Stimulated activated CD8-positive, alpha-beta memory T cell treated with anti-CD3 and anti-CD28 coated beads, Interleukin-15, amount 100 ng/mL, for 24 hours (primary cell): ENCODE measurements at regions not wholly inside any gene's neighbourhood (a gene's known extent, or its start where the extent isn't known, plus 50 kb on each side); places are given as distances from the start of the nearest gene placed in this dataset.
"Not testable (repeated sequence)": the region's sequence is repeated elsewhere in the genome, so short reads cannot be mapped to it uniquely, and the experiment has no call there.

Experiments used
- DNase-seq: peaks from one replicate; pipeline ENCODE4 v3.0.0-alpha.2; 2020; ENCODE audit warnings: low read depth

DNA sequence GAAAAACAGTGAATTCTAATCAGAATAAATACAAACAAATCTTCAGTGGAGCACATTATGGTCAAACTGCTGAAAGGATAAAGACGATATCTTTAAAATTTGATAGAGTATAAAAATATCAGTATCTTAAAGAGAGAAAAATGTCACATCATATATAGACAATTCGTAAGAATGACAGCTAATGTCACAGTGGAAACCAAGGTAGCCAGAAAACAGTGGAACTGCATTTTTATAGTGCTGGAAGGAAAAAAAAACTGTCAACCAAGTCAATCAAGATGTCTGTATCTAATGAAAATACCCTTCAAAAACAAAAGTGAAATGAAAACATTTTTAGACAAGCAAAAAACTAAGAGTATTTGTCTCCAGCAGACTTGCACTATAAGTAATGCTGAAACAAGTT is 73.4 kb upstream of the HMGXB4 start:
- DNase-seq = no peak

- no peak for DNase-seq
Observed at GRCh38 chr22:35186492-35186891, 70.8 kb upstream of the HMGXB4 start.

DNA sequence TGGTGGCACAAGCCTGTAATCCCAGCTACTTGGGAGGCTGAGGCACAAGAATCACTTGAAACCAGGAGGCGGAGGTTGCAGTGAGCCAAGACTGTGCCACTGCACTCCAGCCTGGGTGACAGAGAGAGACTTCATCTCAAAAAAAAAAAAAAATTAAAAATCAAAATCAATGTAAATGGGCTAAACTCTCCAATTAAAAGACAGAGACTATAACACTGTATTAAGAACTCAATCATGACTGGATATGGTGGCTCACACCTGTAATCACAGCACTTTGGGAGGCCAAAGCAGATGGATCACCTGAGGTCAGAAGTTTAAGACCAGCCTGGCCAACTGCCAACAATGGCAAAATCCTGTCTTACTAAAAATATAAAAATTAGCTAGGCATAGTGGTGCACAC is 68.4 kb upstream of the HMGXB4 start:
- DNase-seq = not testable (repeated sequence)

- no peak for DNase-seq
Observed at GRCh38 chr22:35189559-35189958, 67.7 kb upstream of the HMGXB4 start.

- no peak for DNase-seq
Observed at GRCh38 chr22:35191412-35191811, 65.9 kb upstream of the HMGXB4 start.

- DNase-seq = no peak
Observed at GRCh38 chr22:35192129-35192918, 65.0 kb upstream of the HMGXB4 start.

DNA sequence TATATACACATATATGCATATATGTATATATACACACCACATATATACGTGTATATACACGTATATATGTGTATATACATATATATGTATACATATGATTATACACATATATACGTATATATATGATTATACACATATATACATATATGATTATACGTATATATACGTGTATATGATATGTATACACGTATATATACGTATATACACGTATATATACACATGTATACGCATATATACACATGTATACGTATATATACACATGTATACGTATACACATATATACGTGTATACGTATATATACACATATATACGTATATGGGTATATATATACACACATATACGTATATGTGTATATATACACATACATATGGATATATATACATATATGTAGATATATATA is 62.1 kb upstream of the HMGXB4 start:
- DNase-seq = no peak

DNA sequence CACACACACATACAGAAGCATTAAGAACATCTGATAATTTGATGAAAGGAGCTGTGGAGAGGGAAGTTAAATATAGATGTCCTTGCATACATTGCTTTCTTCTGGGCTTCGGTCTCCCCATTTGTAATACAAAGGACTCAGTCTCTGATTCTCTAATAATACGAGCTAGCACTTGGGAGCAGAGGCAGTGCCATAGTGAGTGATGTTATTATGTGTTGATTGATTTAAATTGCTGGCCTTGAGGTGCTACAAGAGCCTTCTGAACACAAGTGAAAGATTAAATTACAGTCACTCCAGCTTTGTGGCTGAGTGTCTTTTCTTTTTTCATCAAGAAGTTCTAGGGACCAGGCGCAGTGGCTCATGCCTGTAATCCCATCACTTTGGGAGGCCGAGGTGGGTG is 61.5 kb upstream of the HMGXB4 start:
- no peak for DNase-seq

DNA sequence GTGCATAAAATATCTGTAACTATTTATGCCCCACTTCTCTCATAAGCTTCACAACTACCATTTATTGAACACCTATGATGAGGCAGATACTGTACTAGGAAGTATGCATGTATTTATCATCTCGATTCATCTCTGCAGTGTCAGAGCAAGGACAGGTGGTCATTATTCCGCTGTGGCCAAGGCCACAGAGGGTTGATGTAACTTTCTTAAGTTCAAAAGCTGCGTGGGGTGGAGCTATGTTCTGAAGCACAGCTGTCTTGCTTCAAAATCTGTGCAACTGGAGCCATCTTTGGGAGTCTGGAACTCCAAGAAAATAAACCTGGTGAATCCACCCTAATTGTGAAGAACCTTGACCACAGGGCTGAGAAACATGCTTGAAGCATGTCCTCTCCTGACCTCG is 60.2 kb upstream of the HMGXB4 start:
- no peak for DNase-seq

- no peak for DNase-seq
Observed at GRCh38 chr22:35197886-35198285, 59.4 kb upstream of the HMGXB4 start.

DNA sequence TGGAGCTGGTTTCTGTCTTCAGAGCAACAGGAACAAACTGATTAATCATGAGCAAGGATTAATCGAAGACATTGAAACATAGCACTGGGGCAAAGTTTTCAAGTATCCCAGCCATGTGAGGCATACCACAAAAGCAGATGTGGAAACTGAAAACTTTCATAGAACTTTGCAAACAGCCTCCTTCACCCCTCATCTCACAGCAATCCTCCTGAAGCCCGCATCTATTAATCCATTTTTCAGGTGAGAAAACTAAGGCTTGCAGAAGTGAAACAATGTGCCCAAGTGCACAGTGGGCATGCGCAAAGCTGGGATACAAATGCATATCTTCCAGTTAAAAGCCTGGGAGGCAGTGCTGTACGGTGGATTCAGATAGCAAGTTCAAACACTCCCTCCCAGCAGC is 58.6 kb upstream of the HMGXB4 start:
- no peak for DNase-seq

- no peak for DNase-seq
Observed at GRCh38 chr22:35202376-35202775, 54.9 kb upstream of the HMGXB4 start.

DNA sequence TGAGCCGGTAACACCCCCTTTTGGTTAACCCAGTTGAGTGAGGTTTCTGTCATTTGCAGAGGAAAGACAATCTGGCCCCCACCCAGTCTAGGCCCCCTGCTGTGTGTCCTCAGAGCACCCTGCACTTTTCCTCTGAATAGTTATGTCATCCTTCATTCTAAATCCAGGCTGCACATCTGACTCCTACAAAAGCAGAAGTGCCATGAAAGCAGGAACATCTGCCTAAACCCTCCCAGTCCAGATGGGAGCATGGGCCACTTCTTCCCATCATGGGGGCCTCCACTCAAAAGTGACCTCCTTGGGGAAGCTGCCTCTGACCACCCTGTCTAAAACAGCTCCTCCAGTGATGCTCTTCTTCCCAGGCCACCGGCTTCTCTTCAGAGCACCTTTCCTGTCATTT is 53.7 kb upstream of the HMGXB4 start:
- no peak for DNase-seq

DNA sequence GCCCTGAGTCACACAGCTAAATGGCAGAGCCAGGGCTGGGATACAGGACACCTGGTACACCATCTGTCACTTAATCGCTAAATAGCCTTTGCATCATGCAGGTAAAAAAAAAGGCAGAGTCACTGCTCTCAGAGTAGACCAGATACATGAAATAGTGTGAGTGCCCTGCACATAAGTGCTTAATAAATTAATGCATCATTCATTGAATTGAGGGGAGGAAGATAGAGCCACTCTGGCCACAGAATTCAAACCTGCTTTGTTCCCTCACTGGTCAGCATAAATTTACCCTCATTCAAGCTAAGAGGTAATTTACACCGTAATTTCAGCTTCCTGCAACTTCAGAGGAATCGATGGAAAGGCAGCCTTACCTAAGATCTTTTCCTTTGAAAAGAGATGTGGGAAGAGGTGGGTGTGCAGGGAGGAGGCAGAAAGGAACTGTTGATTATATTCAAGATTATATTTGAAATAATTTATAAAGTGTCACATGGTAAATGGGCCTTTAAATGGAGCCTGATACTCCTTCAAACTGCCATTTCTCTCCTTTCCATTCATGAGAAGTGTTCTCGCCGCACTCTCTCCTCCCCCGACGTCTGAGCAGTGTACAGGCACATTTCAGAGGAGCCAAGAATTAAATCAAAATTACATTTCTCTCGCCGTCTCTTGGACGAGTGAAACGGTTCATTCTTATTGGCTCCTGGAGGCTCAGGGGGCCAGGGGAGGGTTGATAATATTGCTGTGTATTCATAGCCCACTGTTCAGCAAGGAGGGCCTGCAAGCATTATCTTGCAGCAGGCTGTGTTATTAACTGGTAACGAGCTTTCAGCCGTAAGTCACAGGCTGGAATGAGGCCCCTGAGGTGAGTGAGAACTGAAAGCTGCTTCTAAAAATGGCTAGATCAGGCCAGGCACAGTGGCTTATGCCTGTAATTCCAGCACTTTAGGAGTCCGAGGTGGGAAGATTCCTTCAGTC is 52.2 kb upstream of the HMGXB4 start:
- no peak for DNase-seq

DNA sequence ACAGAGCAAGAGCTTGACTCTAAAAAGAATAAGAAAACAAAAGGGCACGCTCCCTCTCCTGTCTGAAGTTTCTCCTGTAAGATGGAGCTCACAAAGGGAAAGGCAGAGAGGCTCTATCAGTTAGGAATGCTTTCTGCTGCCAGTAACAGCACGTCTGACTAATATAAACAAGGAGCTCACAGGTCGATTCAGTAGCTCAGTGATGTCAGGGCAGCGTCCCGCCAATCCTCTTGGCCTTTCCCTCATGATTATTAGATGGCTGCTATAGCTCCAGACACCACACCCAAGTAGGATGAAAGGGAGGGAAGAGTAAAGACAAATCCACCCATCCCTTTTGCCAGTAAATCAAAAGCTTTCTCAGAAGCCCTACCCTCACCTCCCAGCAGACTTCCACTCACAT is 51.3 kb upstream of the HMGXB4 start:
- DNase-seq = no peak

GRCh38 chr22:35206889-35207288 is 50.4 kb upstream of the HMGXB4 start:
- DNase-seq = no peak
